NCI-H460 (cell line): ENCODE measurements at regions not wholly inside any gene's neighbourhood (a gene's known extent, or its start where the extent isn't known, plus 50 kb on each side); places are given as distances from the start of the nearest gene placed in this dataset.

Source experiments
- DNase-seq: peaks from one replicate; pipeline ENCODE4 v3.0.0-alpha.2; 2016; ENCODE audit warnings: low read depth; ENCODE audit errors: extremely low read depth

GRCh38 chr15:52925130-52925529 lies 135.0 kb upstream of the ONECUT1 start:
- DNase-seq = no peak

GRCh38 chr15:52924630-52925029 lies 134.5 kb upstream of the ONECUT1 start:
- no peak for DNase-seq

GRCh38 chr15:52923626-52924025 lies 133.5 kb upstream of the ONECUT1 start:
- no peak for DNase-seq

GRCh38 chr15:52922871-52923270 lies 132.7 kb upstream of the ONECUT1 start:
- no peak for DNase-seq

GRCh38 chr15:52912172-52912571 lies 122.0 kb upstream of the ONECUT1 start:
- DNase-seq = no peak

- DNase-seq = no peak
These were observed 103.2 kb upstream of the ONECUT1 start for GRCh38 chr15:52893338-52893737.

GRCh38 chr15:52879904-52880303 lies 89.8 kb upstream of the ONECUT1 start:
- DNase-seq = no peak

GRCh38 chr15:52879145-52879544 lies 89.0 kb upstream of the ONECUT1 start:
- DNase-seq = no peak

GRCh38 chr15:52876991-52877663 lies 87.0 kb upstream of the ONECUT1 start:
- DNase-seq = no peak

GRCh38 chr15:52872036-52872818 lies 82.1 kb upstream of the ONECUT1 start:
- no peak for DNase-seq

GRCh38 chr15:52870015-52870414 lies 79.9 kb upstream of the ONECUT1 start:
- no peak for DNase-seq

GRCh38 chr15:52866698-52867097 lies 76.6 kb upstream of the ONECUT1 start:
- no peak for DNase-seq

- no peak for DNase-seq
These were observed 72.5 kb upstream of the ONECUT1 start for GRCh38 chr15:52862677-52863076.

GRCh38 chr15:52858782-52859176 lies 68.6 kb upstream of the ONECUT1 start:
- no peak for DNase-seq

- no peak for DNase-seq
These were observed 68.0 kb upstream of the ONECUT1 start for GRCh38 chr15:52857937-52858781.

GRCh38 chr15:52857471-52857870 lies 67.3 kb upstream of the ONECUT1 start:
- DNase-seq = no peak

GRCh38 chr15:52856286-52856685 lies 66.2 kb upstream of the ONECUT1 start:
- no peak for DNase-seq

- DNase-seq = no peak
These were observed 65.0 kb upstream of the ONECUT1 start for GRCh38 chr15:52855157-52855556.

GRCh38 chr15:52844823-52845222 lies 54.7 kb upstream of the ONECUT1 start:
- DNase-seq = no peak
